GM12878 (cell line): ENCODE measurements at regions not wholly inside any gene's neighbourhood (a gene's known extent, or its start where the extent isn't known, plus 50 kb on each side); places are given as distances from the start of the nearest gene placed in this dataset.
A peak's percentile ranks its signal among the peaks of the same experiment; 100 is the strongest.

ENCODE experiments used
- BACH1 ChIP-seq: fragments of 450-650 bp; IDR thresholded peaks from 2 replicates; pipeline ENCODE4 v1.6.1; 2017; ENCODE audit warnings: mild to moderate bottlenecking, borderline replicate concordance
- EGR1 ChIP-seq, 2 experiments: IDR thresholded peaks; 1 replicate in 1 of 2; 2 replicates in 1 of 2; pipeline ENCODE4 v1.6.1; 2011 to 2012; ENCODE audit warnings: low read depth in 2 of 2, low read length in 2 of 2, borderline replicate concordance in 1 of 2, mild to moderate bottlenecking in 1 of 2, moderate library complexity in 1 of 2
- FOXK2 ChIP-seq: fragments of 450-650 bp; IDR thresholded peaks from 2 replicates; pipeline ENCODE4 v1.6.1; 2017; ENCODE audit warnings: mild to moderate bottlenecking, moderate library complexity
- FOXM1 ChIP-seq: IDR thresholded peaks from 2 replicates; pipeline ENCODE4 v1.6.1; 2012; ENCODE audit warnings: low read depth, mild to moderate bottlenecking, inconsistent platforms, low read length, moderate library complexity
- GABPA ChIP-seq: IDR thresholded peaks from 2 replicates; pipeline ENCODE4 v1.6.1; 2014; ENCODE audit warnings: antibody characterized with exemption, low read depth, mild to moderate bottlenecking, inconsistent platforms
- IKZF2 ChIP-seq, 2 experiments: fragments of 450-650 bp; IDR thresholded peaks; 2 replicates each; pipeline ENCODE4 v1.6.1; 2017; ENCODE audit warnings: mild to moderate bottlenecking in 2 of 2, moderate library complexity in 2 of 2
- IRF4 ChIP-seq: IDR thresholded peaks from 2 replicates; pipeline ENCODE4 v1.6.1; 2011; ENCODE audit warnings: low read depth, low read length
- MTA3 ChIP-seq: IDR thresholded peaks from 2 replicates; pipeline ENCODE4 v1.6.1; 2012; ENCODE audit warnings: low read length, inconsistent platforms, borderline replicate concordance
- NFXL1 ChIP-seq: fragments of 450-650 bp; IDR thresholded peaks from 2 replicates; pipeline ENCODE4 v1.6.1; 2017; ENCODE audit warnings: antibody characterized with exemption, mild to moderate bottlenecking, borderline replicate concordance
- NR2F1 ChIP-seq: fragments of 450-650 bp; conservative IDR thresholded peaks from 2 replicates; pipeline ENCODE4 v1.6.1; 2017; ENCODE audit warnings: mild to moderate bottlenecking
- SIN3A ChIP-seq: IDR thresholded peaks from 2 replicates; pipeline ENCODE4 v1.6.1; 2012; ENCODE audit warnings: low read depth, low read length, improper control_type of control experiment
- TBL1XR1 ChIP-seq: IDR thresholded peaks from 2 replicates; pipeline ENCODE4 v1.6.1; 2012; ENCODE audit warnings: low read depth, low read length, improper control_type of control experiment
- ZNF24 ChIP-seq: fragments of 450-650 bp; IDR thresholded peaks from 2 replicates; pipeline ENCODE4 v1.6.1; 2017; ENCODE audit warnings: antibody characterized with exemption, mild to moderate bottlenecking
- TF ChIP-seq, protein P1 (sequence below): fragments of 450-650 bp; formaldehyde crosslinking; IDR thresholded peaks from 2 replicates; pipeline ENCODE4 v1.4.0; 2022; ENCODE audit warnings: mild to moderate bottlenecking, moderate library complexity
- TF ChIP-seq, protein P2 (sequence below): fragments of 450-650 bp; IDR thresholded peaks from 2 replicates; pipeline ENCODE4 v1.6.1; 2016; ENCODE audit warnings: mild to moderate bottlenecking
- TF ChIP-seq, protein P3 (sequence below): fragments of 450-650 bp; IDR thresholded peaks from 2 replicates; pipeline ENCODE4 v1.6.1; 2018; ENCODE audit warnings: mild to moderate bottlenecking, low read depth, moderate library complexity; ENCODE audit not compliant: partially characterized antibody
- TF ChIP-seq, protein P4 (sequence below): fragments of 450-650 bp; IDR thresholded peaks from 2 replicates; pipeline ENCODE4 v1.6.1; 2014; ENCODE audit warnings: mild to moderate bottlenecking
- TF ChIP-seq, protein P5 (sequence below): IDR thresholded peaks from 2 replicates; pipeline ENCODE4 v1.6.1; 2012; ENCODE audit warnings: low read length, inconsistent platforms
- TF ChIP-seq, protein P6 (sequence below): IDR thresholded peaks from 2 replicates; pipeline ENCODE4 v1.6.1; 2011; ENCODE audit warnings: borderline replicate concordance, low read depth, mild to moderate bottlenecking, moderate library complexity, low read length; ENCODE audit not compliant: insufficient read depth, poor library complexity, severe bottlenecking

DNA sequence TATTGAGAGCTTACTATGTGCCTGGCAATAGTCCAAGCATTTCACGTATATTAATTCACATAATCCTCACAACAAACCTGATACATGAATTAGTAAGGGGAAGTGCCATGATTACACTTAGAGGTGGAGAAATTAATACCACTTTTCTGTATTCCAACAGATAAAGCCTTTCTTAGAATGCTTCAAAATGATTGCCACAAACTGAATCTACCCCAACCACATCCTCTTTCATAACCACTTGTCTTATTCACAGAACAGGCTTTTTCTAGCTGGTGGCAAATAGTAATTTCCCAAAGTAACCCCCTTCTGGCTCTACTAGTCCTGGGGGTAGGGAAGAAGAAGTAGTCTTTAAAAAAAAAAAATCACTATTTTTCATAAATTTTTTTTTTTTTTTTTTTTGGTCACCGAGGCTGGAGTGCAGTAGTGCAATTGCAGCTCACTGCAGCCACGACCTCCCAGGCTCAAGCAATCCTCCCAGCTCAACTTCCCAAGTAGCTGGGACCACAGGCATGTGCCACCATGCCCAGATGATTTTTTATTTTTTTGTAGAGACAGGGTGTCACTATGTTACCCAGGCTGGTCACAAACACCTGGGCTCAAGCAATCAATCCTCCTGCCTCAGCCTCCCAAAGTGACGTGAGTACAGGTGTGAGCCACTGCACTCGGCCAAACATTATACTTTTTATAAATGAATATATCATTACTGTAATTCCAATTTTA, 59.0 kb upstream of the ARID2 start (continued):
- TF ChIP-seq ZNF24 (no peak), EGR1 (IDR thresholded peaks at IDR 0.05; ENCODE audit: borderline replicate concordance in 1 of 2, low read depth in 2 of 2, low read length in 2 of 2) (no peak), IKZF2 (IDR thresholded peaks at IDR 0.05) (peak; percentile 58 to 59), SIN3A (no peak), NR2F1 (no peak), NFXL1 (no peak), FOXM1 (peak; percentile 30; the same call in 1 of the 2 replicates), IRF4 (no peak), BACH1 (no peak), TBL1XR1 (no peak), MTA3 (peak; percentile 72; the same call in 1 of the 2 replicates), GABPA (no peak), FOXK2 (no peak)
- TF ChIP-seq, protein P1, sequence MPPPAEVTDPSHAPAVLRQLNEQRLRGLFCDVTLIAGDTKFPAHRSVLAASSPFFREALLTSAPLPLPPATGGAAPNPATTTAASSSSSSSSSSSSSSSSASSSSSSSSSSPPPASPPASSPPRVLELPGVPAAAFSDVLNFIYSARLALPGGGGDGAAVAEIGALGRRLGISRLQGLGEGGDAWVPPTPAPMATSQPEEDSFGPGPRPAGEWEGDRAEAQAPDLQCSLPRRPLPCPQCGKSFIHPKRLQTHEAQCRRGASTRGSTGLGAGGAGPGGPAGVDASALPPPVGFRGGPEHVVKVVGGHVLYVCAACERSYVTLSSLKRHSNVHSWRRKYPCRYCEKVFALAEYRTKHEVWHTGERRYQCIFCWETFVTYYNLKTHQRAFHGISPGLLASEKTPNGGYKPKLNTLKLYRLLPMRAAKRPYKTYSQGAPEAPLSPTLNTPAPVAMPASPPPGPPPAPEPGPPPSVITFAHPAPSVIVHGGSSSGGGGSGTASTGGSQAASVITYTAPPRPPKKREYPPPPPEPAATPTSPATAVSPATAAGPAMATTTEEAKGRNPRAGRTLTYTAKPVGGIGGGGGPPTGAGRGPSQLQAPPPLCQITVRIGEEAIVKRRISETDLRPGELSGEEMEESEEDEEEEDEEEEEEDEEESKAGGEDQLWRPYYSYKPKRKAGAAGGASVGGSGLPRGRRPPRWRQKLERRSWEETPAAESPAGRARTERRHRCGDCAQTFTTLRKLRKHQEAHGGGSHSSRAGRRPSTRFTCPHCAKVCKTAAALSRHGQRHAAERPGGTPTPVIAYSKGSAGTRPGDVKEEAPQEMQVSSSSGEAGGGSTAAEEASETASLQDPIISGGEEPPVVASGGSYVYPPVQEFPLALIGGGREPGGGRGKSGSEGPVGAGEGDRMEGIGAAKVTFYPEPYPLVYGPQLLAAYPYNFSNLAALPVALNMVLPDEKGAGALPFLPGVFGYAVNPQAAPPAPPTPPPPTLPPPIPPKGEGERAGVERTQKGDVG: no peak
- TF ChIP-seq, protein P2, sequence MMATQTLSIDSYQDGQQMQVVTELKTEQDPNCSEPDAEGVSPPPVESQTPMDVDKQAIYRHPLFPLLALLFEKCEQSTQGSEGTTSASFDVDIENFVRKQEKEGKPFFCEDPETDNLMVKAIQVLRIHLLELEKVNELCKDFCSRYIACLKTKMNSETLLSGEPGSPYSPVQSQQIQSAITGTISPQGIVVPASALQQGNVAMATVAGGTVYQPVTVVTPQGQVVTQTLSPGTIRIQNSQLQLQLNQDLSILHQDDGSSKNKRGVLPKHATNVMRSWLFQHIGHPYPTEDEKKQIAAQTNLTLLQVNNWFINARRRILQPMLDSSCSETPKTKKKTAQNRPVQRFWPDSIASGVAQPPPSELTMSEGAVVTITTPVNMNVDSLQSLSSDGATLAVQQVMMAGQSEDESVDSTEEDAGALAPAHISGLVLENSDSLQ: no peak
- TF ChIP-seq, protein P3, sequence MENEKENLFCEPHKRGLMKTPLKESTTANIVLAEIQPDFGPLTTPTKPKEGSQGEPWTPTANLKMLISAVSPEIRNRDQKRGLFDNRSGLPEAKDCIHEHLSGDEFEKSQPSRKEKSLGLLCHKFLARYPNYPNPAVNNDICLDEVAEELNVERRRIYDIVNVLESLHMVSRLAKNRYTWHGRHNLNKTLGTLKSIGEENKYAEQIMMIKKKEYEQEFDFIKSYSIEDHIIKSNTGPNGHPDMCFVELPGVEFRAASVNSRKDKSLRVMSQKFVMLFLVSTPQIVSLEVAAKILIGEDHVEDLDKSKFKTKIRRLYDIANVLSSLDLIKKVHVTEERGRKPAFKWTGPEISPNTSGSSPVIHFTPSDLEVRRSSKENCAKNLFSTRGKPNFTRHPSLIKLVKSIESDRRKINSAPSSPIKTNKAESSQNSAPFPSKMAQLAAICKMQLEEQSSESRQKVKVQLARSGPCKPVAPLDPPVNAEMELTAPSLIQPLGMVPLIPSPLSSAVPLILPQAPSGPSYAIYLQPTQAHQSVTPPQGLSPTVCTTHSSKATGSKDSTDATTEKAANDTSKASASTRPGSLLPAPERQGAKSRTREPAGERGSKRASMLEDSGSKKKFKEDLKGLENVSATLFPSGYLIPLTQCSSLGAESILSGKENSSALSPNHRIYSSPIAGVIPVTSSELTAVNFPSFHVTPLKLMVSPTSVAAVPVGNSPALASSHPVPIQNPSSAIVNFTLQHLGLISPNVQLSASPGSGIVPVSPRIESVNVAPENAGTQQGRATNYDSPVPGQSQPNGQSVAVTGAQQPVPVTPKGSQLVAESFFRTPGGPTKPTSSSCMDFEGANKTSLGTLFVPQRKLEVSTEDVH: no peak
- TF ChIP-seq, protein P4, sequence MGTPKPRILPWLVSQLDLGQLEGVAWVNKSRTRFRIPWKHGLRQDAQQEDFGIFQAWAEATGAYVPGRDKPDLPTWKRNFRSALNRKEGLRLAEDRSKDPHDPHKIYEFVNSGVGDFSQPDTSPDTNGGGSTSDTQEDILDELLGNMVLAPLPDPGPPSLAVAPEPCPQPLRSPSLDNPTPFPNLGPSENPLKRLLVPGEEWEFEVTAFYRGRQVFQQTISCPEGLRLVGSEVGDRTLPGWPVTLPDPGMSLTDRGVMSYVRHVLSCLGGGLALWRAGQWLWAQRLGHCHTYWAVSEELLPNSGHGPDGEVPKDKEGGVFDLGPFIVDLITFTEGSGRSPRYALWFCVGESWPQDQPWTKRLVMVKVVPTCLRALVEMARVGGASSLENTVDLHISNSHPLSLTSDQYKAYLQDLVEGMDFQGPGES: no peak
- TF ChIP-seq, protein P5, sequence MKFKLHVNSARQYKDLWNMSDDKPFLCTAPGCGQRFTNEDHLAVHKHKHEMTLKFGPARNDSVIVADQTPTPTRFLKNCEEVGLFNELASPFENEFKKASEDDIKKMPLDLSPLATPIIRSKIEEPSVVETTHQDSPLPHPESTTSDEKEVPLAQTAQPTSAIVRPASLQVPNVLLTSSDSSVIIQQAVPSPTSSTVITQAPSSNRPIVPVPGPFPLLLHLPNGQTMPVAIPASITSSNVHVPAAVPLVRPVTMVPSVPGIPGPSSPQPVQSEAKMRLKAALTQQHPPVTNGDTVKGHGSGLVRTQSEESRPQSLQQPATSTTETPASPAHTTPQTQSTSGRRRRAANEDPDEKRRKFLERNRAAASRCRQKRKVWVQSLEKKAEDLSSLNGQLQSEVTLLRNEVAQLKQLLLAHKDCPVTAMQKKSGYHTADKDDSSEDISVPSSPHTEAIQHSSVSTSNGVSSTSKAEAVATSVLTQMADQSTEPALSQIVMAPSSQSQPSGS: peak; percentile 58; the same call in 1 of the 2 replicates
- TF ChIP-seq, protein P6, sequence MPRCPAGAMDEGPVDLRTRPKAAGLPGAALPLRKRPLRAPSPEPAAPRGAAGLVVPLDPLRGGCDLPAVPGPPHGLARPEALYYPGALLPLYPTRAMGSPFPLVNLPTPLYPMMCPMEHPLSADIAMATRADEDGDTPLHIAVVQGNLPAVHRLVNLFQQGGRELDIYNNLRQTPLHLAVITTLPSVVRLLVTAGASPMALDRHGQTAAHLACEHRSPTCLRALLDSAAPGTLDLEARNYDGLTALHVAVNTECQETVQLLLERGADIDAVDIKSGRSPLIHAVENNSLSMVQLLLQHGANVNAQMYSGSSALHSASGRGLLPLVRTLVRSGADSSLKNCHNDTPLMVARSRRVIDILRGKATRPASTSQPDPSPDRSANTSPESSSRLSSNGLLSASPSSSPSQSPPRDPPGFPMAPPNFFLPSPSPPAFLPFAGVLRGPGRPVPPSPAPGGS: no peak
